ENCODE measurements at regions not wholly inside any gene's neighbourhood (a gene's known extent, or its start where the extent isn't known, plus 50 kb on each side); places are given as distances from the start of the nearest gene placed in this dataset.

GRCh38 chr2:8606226-8606625 lies 75.6 kb upstream of the ID2 start:
- Histone ChIP-seq H3K9ac (ENCODE audit: low read length) (no peak overlapping the region), H3F3A (ENCODE audit: insufficient read depth, low read length, poor library complexity, severe bottlenecking) (no peaks in the 10 kb centered on the region), H4K20me1 (ENCODE audit: insufficient read depth) (no peaks in the 10 kb centered on the region), H3K27me3 (ENCODE audit: insufficient read depth, low read depth, low read length) (no peaks in the 10 kb centered on the region), H3K27ac (ENCODE audit: low read length) (no peak overlapping the region), H3K9me2 (ENCODE audit: insufficient read depth, low read length) (no peaks in the 10 kb centered on the region), H2AFZ (ENCODE audit: low read depth, low read length) (no peak overlapping the region), H3K4me3 (ENCODE audit: low read length) (no peak overlapping the region), H3K79me2 (replicated peaks; ENCODE audit: insufficient read depth, low read length) (no peaks in the 10 kb centered on the region), H3K9me3 (ENCODE audit: low read length) (no peaks in the 10 kb centered on the region), H3K4me2 (ENCODE audit: low read length) (no peak overlapping the region), H3K36me3 (ENCODE audit: insufficient read depth, low read length) (no peaks in the 10 kb centered on the region)
- TF ChIP-seq POLR2AphosphoS5 (IDR thresholded peaks at IDR 0.05) = no peak

- H4K20me1 ChIP-seq (ENCODE audit: insufficient read depth) = no peaks in the 10 kb centered on the region
- no peaks in the 10 kb centered on the region for H3K9me2 ChIP-seq (ENCODE audit: insufficient read depth, low read length)
- no peak overlapping the region for H3K9ac ChIP-seq (ENCODE audit: low read length)
- no peaks in the 10 kb centered on the region for H3K36me3 ChIP-seq (ENCODE audit: insufficient read depth, low read length)
- H3K27ac ChIP-seq (ENCODE audit: low read length) = no peak overlapping the region
- H3K9me3 ChIP-seq (ENCODE audit: low read length) = no peaks in the 10 kb centered on the region
- no peaks in the 10 kb centered on the region for H3K27me3 ChIP-seq (ENCODE audit: insufficient read depth, low read depth, low read length)
- TF ChIP-seq SMC3 (conservative IDR thresholded peaks at IDR 0.05; ENCODE audit: poor library complexity) (no peak), EP300 (conservative IDR thresholded peaks at IDR 0.05; ENCODE audit: poor library complexity, severe bottlenecking) (no peak), EZH2 (IDR thresholded peaks at IDR 0.05; ENCODE audit: borderline replicate concordance, insufficient read depth, low read length, poor library complexity, severe bottlenecking) (no peak), TAF1 (IDR thresholded peaks at IDR 0.05; ENCODE audit: low read depth) (no peak)
- H3K4me3 ChIP-seq (ENCODE audit: low read length) = no peak overlapping the region
- no peak overlapping the region for H3K4me2 ChIP-seq (ENCODE audit: low read length)
- no peaks in the 10 kb centered on the region for H3K79me2 ChIP-seq (replicated peaks; ENCODE audit: insufficient read depth, low read length)
- H2AFZ ChIP-seq (ENCODE audit: low read depth, low read length) = no peak overlapping the region
- H3F3A ChIP-seq (ENCODE audit: insufficient read depth, low read length, poor library complexity, severe bottlenecking) = no peaks in the 10 kb centered on the region
These were observed 75.0 kb upstream of the ID2 start for GRCh38 chr2:8606649-8607550.

DNA sequence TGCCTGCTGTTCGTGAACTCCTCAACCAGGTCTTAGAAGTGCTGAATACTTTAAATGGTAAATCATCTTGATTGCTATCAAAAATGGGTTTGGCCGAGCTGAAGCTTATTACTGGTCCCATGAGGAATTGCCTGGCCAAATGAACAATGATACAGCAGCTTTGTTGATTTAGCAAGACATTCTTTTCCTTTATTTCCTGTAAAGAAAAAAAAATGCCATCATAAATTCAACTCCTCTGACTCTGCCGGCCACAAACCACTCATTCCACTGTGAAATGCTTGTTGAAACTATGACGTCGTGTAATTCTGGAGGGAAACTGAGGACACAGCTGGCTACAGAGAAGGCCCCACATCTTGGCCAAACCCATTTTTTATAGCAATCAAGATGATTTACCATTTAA lies 74.2 kb upstream of the ID2 start:
- Histone ChIP-seq H3K27ac (ENCODE audit: low read length) (no peak overlapping the region), H3K9me2 (ENCODE audit: insufficient read depth, low read length) (no peaks in the 10 kb centered on the region), H3K4me3 (ENCODE audit: low read length) (no peak overlapping the region), H3K9ac (ENCODE audit: low read length) (no peak overlapping the region), H3F3A (ENCODE audit: insufficient read depth, low read length, poor library complexity, severe bottlenecking) (no peaks in the 10 kb centered on the region), H3K27me3 (ENCODE audit: insufficient read depth, low read depth, low read length) (no peaks in the 10 kb centered on the region), H3K79me2 (replicated peaks; ENCODE audit: insufficient read depth, low read length) (no peaks in the 10 kb centered on the region), H3K9me3 (ENCODE audit: low read length) (no peaks in the 10 kb centered on the region), H2AFZ (ENCODE audit: low read depth, low read length) (no peak overlapping the region), H4K20me1 (ENCODE audit: insufficient read depth) (no peaks in the 10 kb centered on the region), H3K4me2 (ENCODE audit: low read length) (no peak overlapping the region), H3K36me3 (ENCODE audit: insufficient read depth, low read length) (no peaks in the 10 kb centered on the region)
- TF ChIP-seq POLR2AphosphoS5 (IDR thresholded peaks at IDR 0.05) (no peak), RAD21 (conservative IDR thresholded peaks at IDR 0.05) (no peak), MXI1 (conservative IDR thresholded peaks at IDR 0.05; ENCODE audit: poor library complexity, severe bottlenecking) (no peak), TAF1 (IDR thresholded peaks at IDR 0.05; ENCODE audit: low read depth) (no peak), EP300 (conservative IDR thresholded peaks at IDR 0.05; ENCODE audit: poor library complexity, severe bottlenecking) (no peak), SMC3 (conservative IDR thresholded peaks at IDR 0.05; ENCODE audit: poor library complexity) (no peak)
- TF ChIP-seq, protein P1, sequence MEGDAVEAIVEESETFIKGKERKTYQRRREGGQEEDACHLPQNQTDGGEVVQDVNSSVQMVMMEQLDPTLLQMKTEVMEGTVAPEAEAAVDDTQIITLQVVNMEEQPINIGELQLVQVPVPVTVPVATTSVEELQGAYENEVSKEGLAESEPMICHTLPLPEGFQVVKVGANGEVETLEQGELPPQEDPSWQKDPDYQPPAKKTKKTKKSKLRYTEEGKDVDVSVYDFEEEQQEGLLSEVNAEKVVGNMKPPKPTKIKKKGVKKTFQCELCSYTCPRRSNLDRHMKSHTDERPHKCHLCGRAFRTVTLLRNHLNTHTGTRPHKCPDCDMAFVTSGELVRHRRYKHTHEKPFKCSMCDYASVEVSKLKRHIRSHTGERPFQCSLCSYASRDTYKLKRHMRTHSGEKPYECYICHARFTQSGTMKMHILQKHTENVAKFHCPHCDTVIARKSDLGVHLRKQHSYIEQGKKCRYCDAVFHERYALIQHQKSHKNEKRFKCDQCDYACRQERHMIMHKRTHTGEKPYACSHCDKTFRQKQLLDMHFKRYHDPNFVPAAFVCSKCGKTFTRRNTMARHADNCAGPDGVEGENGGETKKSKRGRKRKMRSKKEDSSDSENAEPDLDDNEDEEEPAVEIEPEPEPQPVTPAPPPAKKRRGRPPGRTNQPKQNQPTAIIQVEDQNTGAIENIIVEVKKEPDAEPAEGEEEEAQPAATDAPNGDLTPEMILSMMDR (IDR thresholded peaks at IDR 0.05; ENCODE audit: poor library complexity, severe bottlenecking) = no peak

All from neural cell (in vitro differentiated cells).